A549 (cell line): ENCODE measurements at regions not wholly inside any gene's neighbourhood (a gene's known extent, or its start where the extent isn't known, plus 50 kb on each side); places are given as distances from the start of the nearest gene placed in this dataset.

ENCODE experiments used
- ATAC-seq, 2 experiments: fragments of 200-7000 bp in 1 of 2; fragments of >200 bp in 1 of 2; cut with Nextera tagmentation in 1 of 2; cut with Tn5 transposase in 1 of 2; 3 replicates each; pipeline versions ENCODE4 v1.8.0 to v1.9.1; 2018 to 2020; ENCODE audit warnings: mild to moderate bottlenecking in 1 of 2, moderate library complexity in 1 of 2
- CTCF ChIA-PET: fragments of 300-600 bp; sonication (Branson Sonifier 250); formaldehyde crosslinking; extraction: SDS; loops from one replicate; lab custom pipeline; 2021; ENCODE audit warnings: antibody characterized with exemption, inconsistent platforms; lab: Yijun Ruan, JAX
- POLR2A ChIA-PET: fragments of 350-600 bp; formaldehyde crosslinking; extraction: SDS; loops from one replicate; lab custom pipeline; 2021; ENCODE audit warnings: antibody characterized with exemption, inconsistent platforms; lab: Yijun Ruan, JAX
- DNase-seq, 2 experiments: peaks; one replicate each; pipeline versions ENCODE4 v3.0.0 to v3.0.0-alpha.2; 2011 to 2016; ENCODE audit warnings: low read depth in 1 of 2, low spot score in 1 of 2
- FAIRE-seq: peaks from 2 replicates; lab custom pipeline; 2011; peaks lifted over from hg19 to GRCh38; lab: Jason Lieb, UNC
- H3K27ac ChIP-seq, 2 experiments: fragments of >200 bp; sonication (Bioruptor Twin); formaldehyde crosslinking; 3 replicates each; pipeline ENCODE4 v1.5.1; 2016 to 2017
- H3K4me1 ChIP-seq: fragments of >200 bp; sonication (Bioruptor Twin); formaldehyde crosslinking; 3 replicates; pipeline ENCODE4 v1.6.1; 2016
- H3K4me2 ChIP-seq: fragments of >200 bp; sonication (Bioruptor Twin); formaldehyde crosslinking; 3 replicates; pipeline ENCODE4 v1.6.1; 2016
- H3K4me3 ChIP-seq: fragments of >200 bp; sonication (Bioruptor Twin); formaldehyde crosslinking; 3 replicates; pipeline ENCODE4 v1.5.1; 2016
- H3K9me3 ChIP-seq: fragments of >200 bp; sonication (Bioruptor Twin); formaldehyde crosslinking; 3 replicates; pipeline ENCODE4 v1.6.1; 2016
- BCL3 ChIP-seq: fragments of >200 bp; sonication (Bioruptor Twin); formaldehyde crosslinking; IDR thresholded peaks from 3 replicates; pipeline ENCODE4 v1.6.1; 2016
- BHLHE40 ChIP-seq: IDR thresholded peaks from 2 replicates; pipeline ENCODE4 v1.6.1; 2012; ENCODE audit warnings: low read depth, low read length, inconsistent platforms
- CBX2 ChIP-seq: fragments of 200-600 bp; sonication (generic); IDR thresholded peaks from 2 replicates; pipeline ENCODE4 v1.6.1; 2016; ENCODE audit warnings: low read depth, mild to moderate bottlenecking, borderline replicate concordance
- CBX8 ChIP-seq: fragments of 200-600 bp; sonication (generic); IDR thresholded peaks from 2 replicates; pipeline ENCODE4 v1.6.1; 2016
- CHD2 ChIP-seq: fragments of 150-350 bp; IDR thresholded peaks from 2 replicates; pipeline ENCODE4 v1.6.1; 2014; ENCODE audit warnings: low read length; ENCODE audit not compliant: partially characterized antibody
- CTCF ChIP-seq: fragments of >200 bp; sonication (Bioruptor Twin); formaldehyde crosslinking; IDR thresholded peaks from 3 replicates; pipeline ENCODE4 v1.5.1; 2016
- FOSL2 ChIP-seq, 2 experiments: fragments of 450-650 bp in 1 of 2; fragments of >200 bp in 1 of 2; sonication (Bioruptor Twin) in 1 of 2; formaldehyde crosslinking; IDR thresholded peaks; 2 replicates each; pipeline versions ENCODE4 v1.5.0 to v1.6.1; 2016 to 2020; ENCODE audit warnings: mild to moderate bottlenecking in 1 of 2, moderate library complexity in 1 of 2
- FOXS1 ChIP-seq: fragments of 250-450 bp; sonication (Bioruptor Pico); IDR thresholded peaks from 2 replicates; pipeline ENCODE4 v1.5.0; 2020; ENCODE audit warnings: mild to moderate bottlenecking, moderate library complexity
- HDAC2 ChIP-seq: fragments of 200-600 bp; sonication (generic); IDR thresholded peaks from 2 replicates; pipeline ENCODE4 v1.6.1; 2016
- HOXB13 ChIP-seq: fragments of 250-450 bp; sonication (Bioruptor Pico); IDR thresholded peaks from 2 replicates; pipeline ENCODE4 v1.5.0; 2020; ENCODE audit warnings: low read depth, mild to moderate bottlenecking, moderate library complexity
- JUN ChIP-seq, 2 experiments: fragments of >200 bp; sonication (Bioruptor Twin); formaldehyde crosslinking; IDR thresholded peaks; 2 replicates in 1 of 2; 3 replicates in 1 of 2; pipeline ENCODE4 v1.6.1; 2016 to 2017
- MAZ ChIP-seq: fragments of 150-350 bp; IDR thresholded peaks from 2 replicates; pipeline ENCODE4 v1.6.1; 2014; ENCODE audit warnings: antibody characterized with exemption, low read depth, low read length, borderline replicate concordance
- MYC ChIP-seq: IDR thresholded peaks from 2 replicates; pipeline ENCODE4 v1.6.1; 2012; ENCODE audit warnings: mild to moderate bottlenecking, inconsistent platforms, low read length, improper control_type of control experiment, borderline replicate concordance
- NFE2L2 ChIP-seq: fragments of 150-350 bp; conservative IDR thresholded peaks from 2 replicates; pipeline ENCODE4 v1.6.1; 2014; ENCODE audit warnings: low read length
- POLR2A ChIP-seq: IDR thresholded peaks from 2 replicates; pipeline ENCODE4 v1.6.1; 2012; ENCODE audit warnings: mild to moderate bottlenecking, low read length
- POLR2AphosphoS2 ChIP-seq: conservative IDR thresholded peaks from 2 replicates; pipeline ENCODE4 v1.6.1; 2012; ENCODE audit warnings: low read length, improper control_type of control experiment, inconsistent platforms
- RAD21 ChIP-seq, 2 experiments: fragments of >200 bp in 1 of 2; sonication (Bioruptor Twin) in 1 of 2; formaldehyde crosslinking in 1 of 2; IDR thresholded peaks in 1 of 2; conservative IDR thresholded peaks in 1 of 2; 2 replicates in 1 of 2; 3 replicates in 1 of 2; pipeline ENCODE4 v1.6.1; 2012 to 2018; ENCODE audit warnings: inconsistent platforms in 1 of 2
- RARB ChIP-seq: fragments of 250-450 bp; sonication (Bioruptor Pico); IDR thresholded peaks from 2 replicates; pipeline ENCODE4 v1.8.0; 2021; ENCODE audit warnings: mild to moderate bottlenecking, moderate library complexity
- RCOR1 ChIP-seq: fragments of 150-350 bp; IDR thresholded peaks from 2 replicates; pipeline ENCODE4 v1.6.1; 2014; ENCODE audit warnings: antibody characterized with exemption, low read length, low read depth
- RFX5 ChIP-seq: fragments of 450-650 bp; IDR thresholded peaks from 2 replicates; pipeline ENCODE4 v1.7.1; 2014; ENCODE audit warnings: antibody characterized with exemption, mild to moderate bottlenecking, moderate library complexity
- RNF2 ChIP-seq: fragments of 200-600 bp; sonication (generic); IDR thresholded peaks from 2 replicates; pipeline ENCODE4 v1.6.1; 2016; ENCODE audit warnings: low read depth, mild to moderate bottlenecking, antibody characterized with exemption, moderate library complexity, borderline replicate concordance
- SMC3 ChIP-seq: fragments of >200 bp; sonication (Bioruptor Twin); formaldehyde crosslinking; IDR thresholded peaks from 3 replicates; pipeline ENCODE4 v1.6.1; 2018; ENCODE audit warnings: inconsistent platforms
- TFCP2L1 ChIP-seq: fragments of 250-450 bp; sonication (Bioruptor Pico); IDR thresholded peaks from 2 replicates; pipeline ENCODE4 v1.5.0; 2021; ENCODE audit warnings: mild to moderate bottlenecking
- TP53 ChIP-seq: fragments of 250-450 bp; sonication (Bioruptor Pico); IDR thresholded peaks from 2 replicates; pipeline ENCODE4 v1.5.0; 2021; ENCODE audit warnings: mild to moderate bottlenecking, moderate library complexity
- WGBS: methylation state at CpG from one replicate; pipeline ENCODE4 v1.1.6; 2017; ENCODE audit errors: missing lambda C conversion rate; 5-methylcytosine and 5-hydroxymethylcytosine counted together

- no peak for FAIRE-seq
- ChIA-PET CTCF (interaction anchor here (0.7 to 1.6 kb wide), 5 partner anchors 35 to 202 kb away, joined by 3 to 4 read pairs (median 3); no protein-coding TSS in a partner anchor), POLR2A (no interaction called here)
- H3K27ac ChIP-seq = no peak overlapping the region
- H3K4me3 ChIP-seq = no peak overlapping the region
- no peak for TF ChIP-seq MAZ
- TF ChIP-seq POLR2AphosphoS2 = no peak
- no peak for TF ChIP-seq RARB
- no peak for TF ChIP-seq BCL3
- TF ChIP-seq NFE2L2 = no peak
- TF ChIP-seq TFCP2L1 (CRISPR knock-in tag) = no peak
- no peak for TF ChIP-seq FOXS1 (CRISPR knock-in tag)
- no peak for TF ChIP-seq MYC
- TF ChIP-seq HOXB13 = no peak
- TF ChIP-seq RFX5 = no peak
- TF ChIP-seq JUN (IDR thresholded peaks at IDR 0.05) = no peak
- TF ChIP-seq CBX8 = no peak
- no peak for TF ChIP-seq HDAC2
- TF ChIP-seq CBX2 = no peak
- TF ChIP-seq CHD2 = no peak
- TF ChIP-seq POLR2A = no peak
- no peak for TF ChIP-seq BHLHE40
- no peak for TF ChIP-seq TP53 (CRISPR knock-in tag)
- no peak for TF ChIP-seq FOSL2 (IDR thresholded peaks at IDR 0.05)
- no peak for TF ChIP-seq FOSL2 (CRISPR knock-in tag; IDR thresholded peaks at IDR 0.05)
- H3K4me1 ChIP-seq = no peaks in the 10 kb centered on the region
- 0 out of 6 replicates have a peak, but pooled peaks of 1 of the 2 experiments have one; percentile 23 for ATAC-seq
- no peak overlapping the region for H3K4me2 ChIP-seq
- DNase-seq = no peak
- 68% methylated on average over 7 of the region's 7 CpGs for WGBS
- H3K9me3 ChIP-seq = peaks cover 11% of the 10 kb centered on the region; the same call in 2 of the 3 replicates
Measured at GRCh38 chr1:47524272-47524671, 86.4 kb downstream of the FOXD2 start.

- peak in 1 of 2 experiments; percentile 73; a peak in 2 of 6 replicates for ATAC-seq
- WGBS = 39% methylated on average over 7 of the region's 7 CpGs
- ChIA-PET CTCF (interaction anchor here (0.6 to 1.4 kb wide), 4 partner anchors 15 to 183 kb away, joined by 3 read pairs; no protein-coding TSS in a partner anchor), POLR2A (no interaction called here)
- TF ChIP-seq SMC3 (0 out of 3 replicates have a peak, but pooled peaks have one; percentile 18), RAD21 (conservative IDR thresholded peaks at IDR 0.05 in 1 of 2, IDR thresholded peaks at IDR 0.05 in 1 of 2) (peak; percentile 42 to 48), CTCF (peak; percentile 26), RCOR1 (no peak), RNF2 (no peak)
- Histone ChIP-seq H3K27ac (no peak overlapping the region), H3K9me3 (peaks cover 16% of the 10 kb centered on the region; the same call in 2 of the 3 replicates), H3K4me3 (no peak overlapping the region), H3K4me2 (no peak overlapping the region), H3K4me1 (no peaks in the 10 kb centered on the region)
- no peak for DNase-seq
- no peak for FAIRE-seq
Measured at GRCh38 chr1:47527653-47528272, 89.9 kb downstream of the FOXD2 start.
